PC-3 (cell line): ENCODE measurements at regions not wholly inside any gene's neighbourhood (a gene's known extent, or its start where the extent isn't known, plus 50 kb on each side); places are given as distances from the start of the nearest gene placed in this dataset.

Source experiments
- ATAC-seq: fragments of 200-7000 bp; cut with Tn5 transposase; 2 replicates; pipeline ENCODE4 v1.9.1; 2020; ENCODE audit warnings: mild to moderate bottlenecking, moderate library complexity
- BruUV-seq: library from RNA; stranded (reverse); fragments of 400-500 nt; replicated peaks from 2 replicates; lab custom pipeline; 2021; lab: Mats Ljungman, UMichigan
- CTCF ChIA-PET: fragments of 300-600 bp; sonication (Branson Sonifier 250); formaldehyde crosslinking; loops from one replicate; lab custom pipeline; 2022; ENCODE audit warnings: antibody characterized with exemption; lab: Charles Lee
- POLR2A ChIA-PET: fragments of 300-600 bp; sonication (Branson Sonifier 250); formaldehyde crosslinking; loops from one replicate; lab custom pipeline; 2022; ENCODE audit warnings: antibody characterized with exemption; ENCODE audit not compliant: unreplicated experiment; lab: Charles Lee
- DNase-seq: peaks from one replicate; pipeline ENCODE4 v3.0.0-alpha.2; 2015
- H2AFZ ChIP-seq: fragments of 300-600 bp; sonication (generic); 2 replicates; pipeline ENCODE4 v1.6.0; 2016; ENCODE audit warnings: antibody characterized with exemption, low read length
- H3F3A ChIP-seq: fragments of 300-600 bp; sonication (generic); one replicate; pipeline ENCODE4 v1.6.0; 2017; ENCODE audit warnings: antibody characterized with exemption, low read length, control low read depth, mild to moderate bottlenecking; ENCODE audit not compliant: unreplicated experiment
- H3K27ac ChIP-seq: fragments of 300-600 bp; sonication (generic); 2 replicates; pipeline ENCODE4 v1.5.1; 2016; ENCODE audit warnings: mild to moderate bottlenecking, low read length
- H3K27me3 ChIP-seq: fragments of 300-600 bp; sonication (generic); 2 replicates; pipeline ENCODE4 v1.6.1; 2016; ENCODE audit warnings: low read length, mixed read lengths
- H3K36me3 ChIP-seq: fragments of 300-600 bp; sonication (generic); 2 replicates; pipeline ENCODE4 v1.6.1; 2016; ENCODE audit warnings: low read depth, mixed run types, low read length, mixed read lengths
- H3K4me1 ChIP-seq: fragments of 300-600 bp; sonication (generic); 2 replicates; pipeline ENCODE4 v1.5.1; 2016; ENCODE audit warnings: low read length; ENCODE audit not compliant: insufficient read depth
- H3K4me2 ChIP-seq: fragments of 300-600 bp; sonication (generic); 2 replicates; pipeline ENCODE4 v1.6.0; 2016; ENCODE audit warnings: low read length
- H3K4me3 ChIP-seq: fragments of 300-600 bp; sonication (generic); 2 replicates; pipeline ENCODE4 v1.5.1; 2016; ENCODE audit warnings: mild to moderate bottlenecking, low read length, mixed read lengths
- H3K79me2 ChIP-seq: fragments of 300-600 bp; sonication (generic); 2 replicates; pipeline ENCODE4 v1.6.1; 2017; ENCODE audit warnings: low read length, mixed read lengths
- H3K9ac ChIP-seq: fragments of 300-600 bp; sonication (generic); 2 replicates; pipeline ENCODE4 v1.6.0; 2016; ENCODE audit warnings: mild to moderate bottlenecking, low read length
- H3K9me2 ChIP-seq: fragments of 300-600 bp; sonication (generic); replicated peaks from 2 replicates; pipeline ENCODE4 v1.6.1; 2016; ENCODE audit warnings: mixed run types, low read length, mixed read lengths
- H3K9me3 ChIP-seq: fragments of 300-600 bp; sonication (generic); 2 replicates; pipeline ENCODE4 v1.6.1; 2016; ENCODE audit warnings: low read length, mixed read lengths
- H4K20me1 ChIP-seq: fragments of 300-600 bp; sonication (generic); 2 replicates; pipeline ENCODE4 v1.6.1; 2016; ENCODE audit warnings: low read length, mixed read lengths
- EZH2 ChIP-seq: fragments of 300-600 bp; sonication (generic); IDR thresholded peaks from one replicate; pipeline ENCODE4 v1.6.1; 2017; ENCODE audit warnings: antibody characterized with exemption, mild to moderate bottlenecking, low read length; ENCODE audit not compliant: unreplicated experiment
- EZH2phosphoT487 ChIP-seq: fragments of 300-600 bp; sonication (generic); IDR thresholded peaks from 2 replicates; pipeline ENCODE4 v1.6.1; 2018; ENCODE audit warnings: mild to moderate bottlenecking, antibody characterized with exemption, low read length, borderline replicate concordance
- intact Hi-C: fragments of 100-400 bp; cut with micrococcal nuclease; formaldehyde crosslinking; loops from 2 replicates; pipeline ENCODE4 v1.9.0; 2023
- TF ChIP-seq, protein P1 (sequence below): fragments of 300-600 bp; sonication (generic); conservative IDR thresholded peaks from 2 replicates; pipeline ENCODE4 v1.5.1; 2017; ENCODE audit warnings: antibody characterized with exemption, low read depth, mild to moderate bottlenecking, low read length

GRCh38 chr7:96527133-96527827, 182.4 kb downstream of the SEM1 start:
- ATAC-seq (no peak), DNase-seq (no peak)
- Histone ChIP-seq H3F3A (no peaks in the 10 kb centered on the region), H3K4me1 (no peaks in the 10 kb centered on the region), H3K9ac (no peak overlapping the region), H3K9me3 (no peaks in the 10 kb centered on the region), H3K27ac (no peak overlapping the region), H4K20me1 (no peaks in the 10 kb centered on the region), H3K4me3 (no peak overlapping the region), H3K36me3 (no peaks in the 10 kb centered on the region), H3K27me3 (peaks cover 10% of the 10 kb centered on the region), H3K4me2 (no peak overlapping the region), H3K9me2 (no peaks in the 10 kb centered on the region), H3K79me2 (no peaks in the 10 kb centered on the region), H2AFZ (no peak overlapping the region)
- ChIA-PET CTCF (no interaction called here), POLR2A (no interaction called here)
- no peak for TF ChIP-seq EZH2phosphoT487
- no peak for TF ChIP-seq EZH2
- TF ChIP-seq, protein P1, sequence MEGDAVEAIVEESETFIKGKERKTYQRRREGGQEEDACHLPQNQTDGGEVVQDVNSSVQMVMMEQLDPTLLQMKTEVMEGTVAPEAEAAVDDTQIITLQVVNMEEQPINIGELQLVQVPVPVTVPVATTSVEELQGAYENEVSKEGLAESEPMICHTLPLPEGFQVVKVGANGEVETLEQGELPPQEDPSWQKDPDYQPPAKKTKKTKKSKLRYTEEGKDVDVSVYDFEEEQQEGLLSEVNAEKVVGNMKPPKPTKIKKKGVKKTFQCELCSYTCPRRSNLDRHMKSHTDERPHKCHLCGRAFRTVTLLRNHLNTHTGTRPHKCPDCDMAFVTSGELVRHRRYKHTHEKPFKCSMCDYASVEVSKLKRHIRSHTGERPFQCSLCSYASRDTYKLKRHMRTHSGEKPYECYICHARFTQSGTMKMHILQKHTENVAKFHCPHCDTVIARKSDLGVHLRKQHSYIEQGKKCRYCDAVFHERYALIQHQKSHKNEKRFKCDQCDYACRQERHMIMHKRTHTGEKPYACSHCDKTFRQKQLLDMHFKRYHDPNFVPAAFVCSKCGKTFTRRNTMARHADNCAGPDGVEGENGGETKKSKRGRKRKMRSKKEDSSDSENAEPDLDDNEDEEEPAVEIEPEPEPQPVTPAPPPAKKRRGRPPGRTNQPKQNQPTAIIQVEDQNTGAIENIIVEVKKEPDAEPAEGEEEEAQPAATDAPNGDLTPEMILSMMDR = no peak
- intact Hi-C loops = no loop called here
- BruUV-seq = no TSS peak

DNA sequence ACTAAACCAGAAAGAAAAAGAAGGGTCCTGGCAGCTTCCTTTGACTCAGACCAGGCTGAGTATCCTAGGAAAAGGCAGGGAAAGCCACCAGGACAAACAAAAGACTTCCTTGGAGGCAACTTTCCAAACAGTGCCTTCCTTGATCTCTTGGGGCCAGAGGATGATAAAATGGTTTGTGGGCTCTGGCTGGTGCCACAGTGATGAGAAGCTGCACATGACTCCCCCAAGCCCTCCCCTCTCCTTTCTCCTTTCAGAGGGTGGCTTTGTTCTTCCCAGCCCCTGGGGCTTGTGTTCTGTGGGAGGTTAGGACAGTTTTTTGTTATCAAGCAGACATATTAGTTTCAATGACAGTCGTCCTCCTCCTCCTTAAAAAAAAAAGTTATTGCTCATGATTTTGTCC, 183.2 kb downstream of the SEM1 start:
- no peaks in the 10 kb centered on the region for H3K9me3 ChIP-seq
- no peaks in the 10 kb centered on the region for H4K20me1 ChIP-seq
- H3K4me3 ChIP-seq = no peak overlapping the region
- TF ChIP-seq EZH2phosphoT487 = no peak
- no TSS peak for BruUV-seq
- intact Hi-C loops = no loop called here
- H2AFZ ChIP-seq = no peak overlapping the region
- H3K27ac ChIP-seq = no peak overlapping the region
- H3K27me3 ChIP-seq = peaks cover 7% of the 10 kb centered on the region
- no peaks in the 10 kb centered on the region for H3K36me3 ChIP-seq
- no peaks in the 10 kb centered on the region for H3K9me2 ChIP-seq
- CTCF ChIA-PET = no interaction called here
- H3K4me1 ChIP-seq = no peaks in the 10 kb centered on the region
- ATAC-seq = no peak
- H3K4me2 ChIP-seq = no peak overlapping the region
- H3K79me2 ChIP-seq = no peaks in the 10 kb centered on the region
- POLR2A ChIA-PET = no interaction called here
- H3F3A ChIP-seq = no peaks in the 10 kb centered on the region
- H3K9ac ChIP-seq = no peak overlapping the region
- DNase-seq = no peak

GRCh38 chr7:96521068-96521894, 188.4 kb downstream of the SEM1 start:
- intact Hi-C loops = no loop called here
- Histone ChIP-seq H3K9ac (no peak overlapping the region), H3K4me2 (no peak overlapping the region), H3K27me3 (peaks cover 6% of the 10 kb centered on the region), H2AFZ (no peak overlapping the region), H3K36me3 (no peaks in the 10 kb centered on the region), H3K4me3 (no peak overlapping the region), H3K79me2 (no peaks in the 10 kb centered on the region), H3K4me1 (no peaks in the 10 kb centered on the region), H3K9me2 (no peaks in the 10 kb centered on the region), H3F3A (no peaks in the 10 kb centered on the region), H4K20me1 (no peaks in the 10 kb centered on the region), H3K27ac (no peak overlapping the region), H3K9me3 (no peaks in the 10 kb centered on the region)
- DNase-seq = no peak
- ChIA-PET CTCF (no interaction called here), POLR2A (interaction anchor here (0.6 kb wide), 1 partner anchor 47 kb away, joined by 4 read pairs; no protein-coding TSS in a partner anchor)
- no peak for ATAC-seq
- no peak for TF ChIP-seq EZH2
- TF ChIP-seq, protein P1 = no peak
- TF ChIP-seq EZH2phosphoT487 = no peak
- no TSS peak for BruUV-seq
